ENCODE measurements at regions not wholly inside any gene's neighbourhood (a gene's known extent, or its start where the extent isn't known, plus 50 kb on each side); places are given as distances from the start of the nearest gene placed in this dataset.
"Not testable (repeated sequence)": the region's sequence is repeated elsewhere in the genome, so short reads cannot be mapped to it uniquely, and the experiment has no call there.

- DNase-seq = no peak
Observed at GRCh38 chr3:170701696-170702678, 116.1 kb upstream of the SLC7A14 start.

GRCh38 chr3:170700054-170700404, 114.2 kb upstream of the SLC7A14 start:
- no peak for DNase-seq

GRCh38 chr3:170699158-170700053, 113.5 kb upstream of the SLC7A14 start:
- peak; percentile 2 to 30 for DNase-seq

- DNase-seq = no peak
Observed at GRCh38 chr3:170697908-170698307, 112.0 kb upstream of the SLC7A14 start.

GRCh38 chr3:170697131-170697530, 111.3 kb upstream of the SLC7A14 start:
- DNase-seq = no peak

- no peak for DNase-seq
Observed at GRCh38 chr3:170695486-170696064, 109.7 kb upstream of the SLC7A14 start.

GRCh38 chr3:170692720-170693119, 106.8 kb upstream of the SLC7A14 start:
- no peak for DNase-seq

GRCh38 chr3:170690661-170690981, 104.7 kb upstream of the SLC7A14 start:
- DNase-seq = no peak

- DNase-seq = peak in 1 of 2 donors; percentile 35
Observed at GRCh38 chr3:170689893-170690660, 104.2 kb upstream of the SLC7A14 start.

GRCh38 chr3:170689296-170689829, 103.5 kb upstream of the SLC7A14 start:
- no peak for DNase-seq

GRCh38 chr3:170688222-170688621, 102.3 kb upstream of the SLC7A14 start:
- not testable (repeated sequence) for DNase-seq

GRCh38 chr3:170680593-170680992, 94.7 kb upstream of the SLC7A14 start:
- no peak for DNase-seq

GRCh38 chr3:170679190-170679589, 93.3 kb upstream of the SLC7A14 start:
- no peak for DNase-seq

- DNase-seq = no peak
Observed at GRCh38 chr3:170670504-170670903, 84.6 kb upstream of the SLC7A14 start.

GRCh38 chr3:170662986-170663385, 77.1 kb upstream of the SLC7A14 start:
- not testable (repeated sequence) for DNase-seq

GRCh38 chr3:170660139-170660538, 74.3 kb upstream of the SLC7A14 start:
- DNase-seq = no peak

- DNase-seq = no peak
Observed at GRCh38 chr3:170657312-170657711, 71.4 kb upstream of the SLC7A14 start.

GRCh38 chr3:170656284-170656683, 70.4 kb upstream of the SLC7A14 start:
- DNase-seq = no peak

GRCh38 chr3:170653801-170654200, 67.9 kb upstream of the SLC7A14 start:
- DNase-seq = no peak

- DNase-seq = no peak
Observed at GRCh38 chr3:170651260-170651845, 65.5 kb upstream of the SLC7A14 start.

GRCh38 chr3:170650557-170650956, 64.7 kb upstream of the SLC7A14 start:
- not testable (repeated sequence) for DNase-seq

GRCh38 chr3:170644711-170645110, 58.8 kb upstream of the SLC7A14 start:
- no peak for DNase-seq
